Thyroid gland (tissue), 4 donors: ENCODE measurements at regions not wholly inside any gene's neighbourhood (a gene's known extent, or its start where the extent isn't known, plus 50 kb on each side); places are given as distances from the start of the nearest gene placed in this dataset.

Experiments used
- DNase-seq, 2 donors: peaks; one replicate each; pipeline ENCODE4 v3.0.0-alpha.2; 2019
- H3K27ac ChIP-seq, 3 donors: fragments of 200-600 bp; sonication (generic); 1 replicate in 2 of 3; 2 replicates in 1 of 3; pipeline ENCODE4 v1.5.1; 2016 to 2019; ENCODE audit warnings: mild to moderate bottlenecking in 1 of 3, moderate library complexity in 1 of 3
- H3K27me3 ChIP-seq: fragments of 200-600 bp; sonication (generic); one replicate; pipeline ENCODE4 v1.5.1; 2019
- H3K36me3 ChIP-seq, 2 donors: fragments of 200-600 bp; sonication (generic); one replicate each; pipeline ENCODE4 v1.5.1; 2016 to 2019
- H3K4me1 ChIP-seq, 2 donors: fragments of 200-600 bp; sonication (generic); one replicate each; pipeline ENCODE4 v1.5.1; 2017 to 2019
- H3K4me3 ChIP-seq, 3 donors: fragments of 200-600 bp; sonication (generic); replicated peaks in 1 of 3; 1 replicate in 2 of 3; 2 replicates in 1 of 3; pipeline ENCODE4 v1.5.1; 2016; ENCODE audit warnings: mild to moderate bottlenecking in 1 of 3
- H3K9me3 ChIP-seq: fragments of 200-600 bp; sonication (generic); one replicate; pipeline ENCODE4 v1.5.1; 2017
- CTCF ChIP-seq, 6 experiments: fragments of 200-600 bp in 3 of 6; fragments of 450-650 bp in 3 of 6; sonication (generic) in 3 of 6; IDR thresholded peaks; one replicate each; pipeline ENCODE4 v1.5.1; 2016 to 2019; ENCODE audit warnings: antibody characterized with exemption in 6 of 6, mild to moderate bottlenecking in 2 of 6, inconsistent platforms in 1 of 6, moderate library complexity in 1 of 6
- POLR2A ChIP-seq, 2 donors: fragments of 450-650 bp; IDR thresholded peaks; one replicate each; pipeline ENCODE4 v1.6.1; 2017; ENCODE audit warnings: antibody characterized with exemption in 2 of 2, mild to moderate bottlenecking in 2 of 2, moderate library complexity in 1 of 2
- WGBS, 2 donors: methylation state at CpG; one replicate each; pipeline ENCODE4 v1.1.5; 2017; 5-methylcytosine and 5-hydroxymethylcytosine counted together
- intact Hi-C: fragments of 100-400 bp; cut with DNase I; formaldehyde crosslinking; loops from one replicate; pipeline ENCODE4 v1.15.1; 2023

DNA sequence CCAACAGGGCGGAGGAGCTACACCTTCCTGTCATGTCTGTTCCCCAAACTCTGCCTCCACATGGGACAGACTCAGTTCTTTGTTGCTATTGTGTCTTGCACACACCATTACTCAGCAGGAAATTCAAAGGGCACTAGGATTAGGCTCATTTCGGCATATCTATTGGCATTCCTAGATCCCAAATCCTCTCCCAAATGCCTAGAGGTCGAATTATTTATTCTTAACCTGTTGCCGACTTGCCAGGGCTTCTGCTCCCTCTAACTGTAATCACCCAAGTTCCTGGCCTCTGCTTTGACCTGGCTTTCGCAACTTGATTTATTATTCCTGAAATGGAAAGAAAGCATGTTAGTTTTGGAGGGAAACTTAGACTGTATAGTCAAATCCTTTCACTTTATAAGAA, 67.8 kb upstream of the ST6GAL2 start:
- H3K27ac ChIP-seq: no peak overlapping the region
- 67 to 73% methylated on average over 5 of the region's 5 CpGs for WGBS, 2 donors
- no peak for TF ChIP-seq POLR2A (IDR thresholded peaks at IDR 0.05)
- TF ChIP-seq CTCF (IDR thresholded peaks at IDR 0.05): no peak

GRCh38 chr2:106954304-106954703, 68.3 kb upstream of the ST6GAL2 start:
- Histone ChIP-seq H3K36me3 (no peaks in the 10 kb centered on the region), H3K4me3 (no peak overlapping the region), H3K9me3 (no peaks in the 10 kb centered on the region), H3K27ac (no peak overlapping the region), H3K4me1 (no peaks in the 10 kb centered on the region), H3K27me3 (no peaks in the 10 kb centered on the region)
- intact Hi-C loops: no loop called here
- 78 to 81% methylated on average over 3 of the region's 3 CpGs for WGBS, 2 donors
- TF ChIP-seq CTCF (IDR thresholded peaks at IDR 0.05) (no peak), POLR2A (IDR thresholded peaks at IDR 0.05) (no peak)
- DNase-seq: no peak

More for the DNA sequence above, 67.8 kb upstream of the ST6GAL2 start:
- Histone ChIP-seq H3K9me3 (no peaks in the 10 kb centered on the region), H3K4me3 (no peak overlapping the region), H3K36me3 (no peaks in the 10 kb centered on the region), H3K27me3 (no peaks in the 10 kb centered on the region), H3K4me1 (no peaks in the 10 kb centered on the region)
- intact Hi-C loops: no loop called here
- DNase-seq: no peak

DNA sequence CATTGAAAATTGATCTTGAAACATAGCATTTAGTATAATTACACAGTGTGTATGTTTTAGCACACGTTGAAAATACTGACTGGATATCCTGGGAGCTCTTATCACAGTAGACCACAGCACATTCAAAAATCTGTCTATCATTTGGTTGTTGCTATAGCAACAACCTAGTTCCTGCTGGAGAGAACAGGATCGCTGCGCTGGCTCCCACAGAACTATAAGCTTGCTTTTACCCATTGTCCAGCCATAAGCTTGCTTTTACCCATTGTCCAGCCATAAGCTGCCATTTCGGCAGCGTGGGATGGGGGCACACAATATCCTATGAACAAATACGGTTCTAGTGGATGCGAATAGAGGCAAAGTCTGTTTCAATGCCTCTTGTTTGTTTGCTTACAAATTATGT, 70.4 kb upstream of the ST6GAL2 start:
- 83% methylated on average over 7 of the region's 7 CpGs for WGBS, 2 donors
- no peak overlapping the region for H3K4me3 ChIP-seq
- H3K27me3 ChIP-seq: no peaks in the 10 kb centered on the region
- TF ChIP-seq CTCF (IDR thresholded peaks at IDR 0.05): no peak
- no peak for TF ChIP-seq POLR2A (IDR thresholded peaks at IDR 0.05)
- no peak overlapping the region for H3K27ac ChIP-seq
- no peaks in the 10 kb centered on the region for H3K4me1 ChIP-seq
- DNase-seq: no peak
- H3K36me3 ChIP-seq: no peaks in the 10 kb centered on the region
- intact Hi-C loops: no loop called here
- no peaks in the 10 kb centered on the region for H3K9me3 ChIP-seq

- 49 to 71% methylated on average over 3 of the region's 3 CpGs for WGBS, 2 donors
- no peak overlapping the region for H3K4me3 ChIP-seq
- no peaks in the 10 kb centered on the region for H3K27me3 ChIP-seq
- TF ChIP-seq POLR2A (IDR thresholded peaks at IDR 0.05) (no peak), CTCF (IDR thresholded peaks at IDR 0.05) (no peak)
- H3K4me1 ChIP-seq: no peaks in the 10 kb centered on the region
- H3K9me3 ChIP-seq: no peaks in the 10 kb centered on the region
- H3K27ac ChIP-seq: no peak overlapping the region
- intact Hi-C loops: no loop called here
- no peaks in the 10 kb centered on the region for H3K36me3 ChIP-seq
- no peak for DNase-seq
These were observed 70.9 kb upstream of the ST6GAL2 start for GRCh38 chr2:106956879-106957278.

- H3K4me1 ChIP-seq: no peaks in the 10 kb centered on the region
- no peak for DNase-seq
- TF ChIP-seq POLR2A (IDR thresholded peaks at IDR 0.05): no peak
- TF ChIP-seq CTCF (IDR thresholded peaks at IDR 0.05): no peak
- no peaks in the 10 kb centered on the region for H3K27me3 ChIP-seq
- no peak overlapping the region for H3K4me3 ChIP-seq
- 50 to 71% methylated on average over 1 of the region's 1 CpG for WGBS, 2 donors
- intact Hi-C loops: no loop called here
- H3K27ac ChIP-seq: no peak overlapping the region
- no peaks in the 10 kb centered on the region for H3K36me3 ChIP-seq
- no peaks in the 10 kb centered on the region for H3K9me3 ChIP-seq
These were observed 74.2 kb upstream of the ST6GAL2 start for GRCh38 chr2:106959975-106960682.
